K562 (cell line): ENCODE measurements at regions not wholly inside any gene's neighbourhood (a gene's known extent, or its start where the extent isn't known, plus 50 kb on each side); places are given as distances from the start of the nearest gene placed in this dataset.

Source experiments
- ATAC-seq: fragments of 200-7000 bp; cut with Tn5 transposase; 3 replicates; pipeline ENCODE4 v1.9.1; 2020; ENCODE audit warnings: moderate library complexity
- BruUV-seq: library from RNA; stranded (reverse); fragments of 400-500 nt; replicated peaks from 2 replicates; lab custom pipeline; 2021; lab: Mats Ljungman, UMichigan
- CTCF ChIA-PET: fragments of 300-600 bp; formaldehyde crosslinking; extraction: SDS; loops from one replicate; lab custom pipeline; 2021; ENCODE audit warnings: low intra/inter-chr PET ratio; lab: Yijun Ruan, JAX
- POLR2A ChIA-PET: fragments of 300-600, 350-650 bp; sonication (Branson Sonifier 250); formaldehyde crosslinking; extraction: SDS; loops from one replicate; lab custom pipeline; 2021; ENCODE audit warnings: antibody characterized with exemption, inconsistent platforms; lab: Yijun Ruan, JAX
- DNase-seq, 4 experiments: peaks; one replicate each; pipeline versions ENCODE4 v3.0.0 to v3.0.0-alpha.2; 2011 to 2018; ENCODE audit warnings: low spot score in 3 of 4, mixed read lengths in 3 of 4; ENCODE audit errors: extremely low read depth in 1 of 4
- FAIRE-seq: peaks from 2 replicates; lab custom pipeline; 2011; peaks lifted over from hg19 to GRCh38; lab: Jason Lieb, UNC
- H2AFZ ChIP-seq: 2 replicates; pipeline ENCODE4 v1.6.0; 2011; ENCODE audit warnings: low read depth, low read length, control low read depth, inconsistent platforms
- H3K27ac ChIP-seq: fragments of 200-600 bp; 3 replicates; pipeline ENCODE4 v1.8.0; 2011; ENCODE audit warnings: low read depth, mild to moderate bottlenecking, control low read depth, inconsistent platforms, low read length, moderate library complexity, mixed read lengths; ENCODE audit errors: extremely low read depth
- H3K27me3 ChIP-seq, 2 experiments: fragments of 300-600 bp in 1 of 2; 2 replicates in 1 of 2; 3 replicates in 1 of 2; pipeline versions ENCODE4 v1.6.0 to v1.8.0; 2011; ENCODE audit warnings: inconsistent platforms in 2 of 2, low read length in 2 of 2, mild to moderate bottlenecking in 1 of 2, mixed read lengths in 1 of 2, moderate library complexity in 1 of 2; ENCODE audit not compliant: control insufficient read depth in 2 of 2, insufficient read depth in 2 of 2
- H3K36me3 ChIP-seq: fragments of 300-600 bp; 3 replicates; pipeline ENCODE4 v1.8.0; 2011; ENCODE audit warnings: mild to moderate bottlenecking, low read length, inconsistent platforms; ENCODE audit not compliant: control insufficient read depth, insufficient read depth
- H3K4me1 ChIP-seq, 2 experiments: fragments of 200-600 bp in 1 of 2; replicated peaks in 1 of 2; 2 replicates in 1 of 2; 3 replicates in 1 of 2; pipeline versions ENCODE4 v1.5.1 to v1.8.0; 2011; ENCODE audit warnings: inconsistent platforms in 2 of 2, low read length in 2 of 2, mild to moderate bottlenecking in 1 of 2, mixed read lengths in 1 of 2, moderate library complexity in 1 of 2; ENCODE audit not compliant: control insufficient read depth in 2 of 2, insufficient read depth in 2 of 2
- H3K4me2 ChIP-seq: 2 replicates; pipeline ENCODE4 v1.6.1; 2011; ENCODE audit warnings: low read length, control low read depth, inconsistent platforms, mixed read lengths; ENCODE audit not compliant: insufficient read depth
- H3K4me3 ChIP-seq: fragments of 200-600 bp; sonication (generic), shearing (Covaris generic); 2 replicates; pipeline ENCODE4 v1.5.1; 2016; ENCODE audit warnings: control low read depth, inconsistent platforms
- H3K79me2 ChIP-seq: fragments of 200-600 bp; 3 replicates; pipeline ENCODE4 v1.8.0; 2011; ENCODE audit warnings: low read length, inconsistent platforms; ENCODE audit not compliant: control insufficient read depth, insufficient read depth
- H3K9ac ChIP-seq, 2 experiments: 2 replicates each; pipeline versions ENCODE4 v1.6.0 to v1.6.1; 2011; ENCODE audit warnings: low read depth in 2 of 2, low read length in 2 of 2, control low read depth in 1 of 2, inconsistent platforms in 1 of 2, mild to moderate bottlenecking in 1 of 2, mixed read lengths in 1 of 2; ENCODE audit not compliant: insufficient read depth in 1 of 2
- H3K9me1 ChIP-seq: one replicate; pipeline ENCODE4 v1.6.0; 2011; ENCODE audit warnings: inconsistent platforms, mild to moderate bottlenecking, low read length, moderate library complexity; ENCODE audit not compliant: control insufficient read depth, insufficient read depth
- H3K9me3 ChIP-seq: replicated peaks from 2 replicates; pipeline ENCODE4 v1.5.1; 2011; ENCODE audit warnings: low read depth, low read length, inconsistent platforms; ENCODE audit not compliant: control insufficient read depth, insufficient read depth
- H4K20me1 ChIP-seq: replicated peaks from 2 replicates; pipeline ENCODE4 v1.6.1; 2011; ENCODE audit warnings: low read length, inconsistent platforms, mixed read lengths; ENCODE audit not compliant: control insufficient read depth, insufficient read depth
- PHB2 ChIP-seq: fragments of 450-650 bp; IDR thresholded peaks from 2 replicates; pipeline ENCODE4 v1.6.1; 2017; ENCODE audit warnings: low read depth
- POLR2G ChIP-seq: fragments of 200-400 bp; formaldehyde crosslinking; IDR thresholded peaks from 2 replicates; pipeline ENCODE4 v1.6.1; 2017; ENCODE audit warnings: low read depth, mild to moderate bottlenecking, antibody characterized with exemption, low read length, moderate library complexity
- SAFB2 ChIP-seq: fragments of 200-400 bp; formaldehyde crosslinking; IDR thresholded peaks from 2 replicates; pipeline ENCODE4 v1.6.1; 2018; ENCODE audit warnings: borderline replicate concordance, low read length, low read depth, moderate library complexity; ENCODE audit not compliant: severe bottlenecking
- SMC3 ChIP-seq: conservative IDR thresholded peaks from 2 replicates; pipeline ENCODE4 v1.6.1; 2011; ENCODE audit warnings: low read depth, low read length, improper control_type of control experiment; ENCODE audit not compliant: insufficient read depth
- ZNF133 ChIP-seq: fragments of 250-450 bp; sonication (Bioruptor Pico); IDR thresholded peaks from 2 replicates; pipeline ENCODE4 v1.4.0; 2020; ENCODE audit warnings: mild to moderate bottlenecking
- ZNF41 ChIP-seq: fragments of 250-450 bp; sonication (Bioruptor Pico); conservative IDR thresholded peaks from 2 replicates; pipeline ENCODE4 v1.4.0; 2020; ENCODE audit warnings: mild to moderate bottlenecking
- ZNF431 ChIP-seq: sonication (generic); formaldehyde crosslinking; IDR thresholded peaks from 2 replicates; pipeline ENCODE4 v1.8.0; 2022; ENCODE audit warnings: mild to moderate bottlenecking, missing genetic modification reagents
- ZNF707 ChIP-seq: fragments of 250-450 bp; sonication (Bioruptor Pico); conservative IDR thresholded peaks from 2 replicates; pipeline ENCODE4 v1.8.0; 2022; ENCODE audit warnings: inconsistent platforms, mild to moderate bottlenecking, moderate library complexity
- WGBS: fragments of 100-300 bp; shearing (Covaris generic); methylation state at CpG from one replicate; pipeline ENCODE4 v1.1.6; 2016; ENCODE audit warnings: low coverage, mixed read lengths; ENCODE audit not compliant: insufficient coverage; ENCODE audit errors: missing lambda C conversion rate; 5-methylcytosine and 5-hydroxymethylcytosine counted together
- in situ Hi-C: fragments of 300-500 bp; cut with MboI; formaldehyde crosslinking; loops from 4 replicates; pipeline ENCODE4 v1.15.0; 2018; ENCODE audit warnings: inconsistent platforms, mixed read lengths
- intact Hi-C: fragments of 100-400 bp; cut with micrococcal nuclease; formaldehyde crosslinking; loops from 2 replicates; pipeline ENCODE4 v1.14.2; 2022
- TF ChIP-seq, protein P1 (sequence below): sonication (generic); formaldehyde crosslinking; IDR thresholded peaks from 2 replicates; pipeline ENCODE4 v1.8.0; 2022; ENCODE audit warnings: missing genetic modification reagents, mild to moderate bottlenecking, borderline replicate concordance
- TF ChIP-seq, protein P2 (sequence below): sonication (generic); formaldehyde crosslinking; IDR thresholded peaks from 2 replicates; pipeline ENCODE4 v1.8.0; 2022; ENCODE audit warnings: missing genetic modification reagents, mild to moderate bottlenecking, borderline replicate concordance
- TF ChIP-seq, protein P3 (sequence below), 2 experiments: IDR thresholded peaks; 2 replicates each; pipeline ENCODE4 v1.6.1; 2012; ENCODE audit warnings: improper control_type of control experiment in 2 of 2, low read depth in 2 of 2, low read length in 2 of 2, borderline replicate concordance in 1 of 2
- TF ChIP-seq, protein P4 (sequence below): fragments of 450-650 bp; IDR thresholded peaks from 2 replicates; pipeline ENCODE4 v1.6.1; 2014; ENCODE audit warnings: low read depth, mild to moderate bottlenecking, moderate library complexity, borderline replicate concordance
- TF ChIP-seq, protein P5 (sequence below): IDR thresholded peaks from 2 replicates; pipeline ENCODE4 v1.6.1; 2012; ENCODE audit warnings: low read depth, low read length, improper control_type of control experiment, borderline replicate concordance

DNA sequence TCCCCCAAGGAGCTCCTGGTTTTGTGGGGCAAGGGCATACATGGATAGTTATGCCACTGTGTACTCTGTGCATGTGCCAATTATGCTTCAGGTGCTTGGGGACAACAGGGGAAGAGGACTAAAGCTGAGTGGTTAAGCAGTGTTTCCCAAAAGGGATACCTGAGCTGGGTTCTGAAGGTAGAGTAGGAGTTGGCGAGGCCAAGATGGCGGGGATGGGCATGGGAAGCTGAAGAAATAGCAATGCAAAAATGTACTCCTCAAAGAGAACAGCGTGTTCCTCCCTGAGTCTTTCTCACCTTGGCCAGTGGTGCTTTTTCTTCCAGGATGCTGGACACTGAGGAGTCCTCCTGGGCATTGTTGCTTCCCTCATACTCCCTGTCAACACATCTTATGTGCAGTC, 90.0 kb upstream of the LARGE1 start:
- DNase-seq (no peak), FAIRE-seq (no peak), ATAC-seq (no peak)
- BruUV-seq, result no TSS peak
- no peaks in the 10 kb centered on the region for H3K4me1 ChIP-seq
- ChIA-PET CTCF (no interaction called here), POLR2A (no interaction called here)
- intact Hi-C loops (no loop called here), in situ Hi-C loops (no loop called here)
- no peak overlapping the region for H2AFZ ChIP-seq
- no peaks in the 10 kb centered on the region for H4K20me1 ChIP-seq
- no peak overlapping the region for H3K27ac ChIP-seq
- H3K36me3 ChIP-seq, result no peaks in the 10 kb centered on the region
- no peak overlapping the region for H3K4me3 ChIP-seq
- no peaks in the 10 kb centered on the region for H3K79me2 ChIP-seq
- no peaks in the 10 kb centered on the region for H3K9me1 ChIP-seq
- no peak overlapping the region for H3K4me2 ChIP-seq
- no peak overlapping the region for H3K9ac ChIP-seq
- no peaks in the 10 kb centered on the region for H3K27me3 ChIP-seq
- no peaks in the 10 kb centered on the region for H3K9me3 ChIP-seq
- WGBS, result 6% methylated on average over 2 of the region's 3 CpGs
- no peak for TF ChIP-seq PHB2
- TF ChIP-seq ZNF431 (CRISPR knock-in tag), result no peak
- TF ChIP-seq, protein P1, sequence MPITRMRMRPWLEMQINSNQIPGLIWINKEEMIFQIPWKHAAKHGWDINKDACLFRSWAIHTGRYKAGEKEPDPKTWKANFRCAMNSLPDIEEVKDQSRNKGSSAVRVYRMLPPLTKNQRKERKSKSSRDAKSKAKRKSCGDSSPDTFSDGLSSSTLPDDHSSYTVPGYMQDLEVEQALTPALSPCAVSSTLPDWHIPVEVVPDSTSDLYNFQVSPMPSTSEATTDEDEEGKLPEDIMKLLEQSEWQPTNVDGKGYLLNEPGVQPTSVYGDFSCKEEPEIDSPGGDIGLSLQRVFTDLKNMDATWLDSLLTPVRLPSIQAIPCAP (CRISPR knock-in tag), result no peak
- no peak for TF ChIP-seq SAFB2
- TF ChIP-seq ZNF707 (CRISPR knock-in tag), result no peak
- TF ChIP-seq, protein P2, sequence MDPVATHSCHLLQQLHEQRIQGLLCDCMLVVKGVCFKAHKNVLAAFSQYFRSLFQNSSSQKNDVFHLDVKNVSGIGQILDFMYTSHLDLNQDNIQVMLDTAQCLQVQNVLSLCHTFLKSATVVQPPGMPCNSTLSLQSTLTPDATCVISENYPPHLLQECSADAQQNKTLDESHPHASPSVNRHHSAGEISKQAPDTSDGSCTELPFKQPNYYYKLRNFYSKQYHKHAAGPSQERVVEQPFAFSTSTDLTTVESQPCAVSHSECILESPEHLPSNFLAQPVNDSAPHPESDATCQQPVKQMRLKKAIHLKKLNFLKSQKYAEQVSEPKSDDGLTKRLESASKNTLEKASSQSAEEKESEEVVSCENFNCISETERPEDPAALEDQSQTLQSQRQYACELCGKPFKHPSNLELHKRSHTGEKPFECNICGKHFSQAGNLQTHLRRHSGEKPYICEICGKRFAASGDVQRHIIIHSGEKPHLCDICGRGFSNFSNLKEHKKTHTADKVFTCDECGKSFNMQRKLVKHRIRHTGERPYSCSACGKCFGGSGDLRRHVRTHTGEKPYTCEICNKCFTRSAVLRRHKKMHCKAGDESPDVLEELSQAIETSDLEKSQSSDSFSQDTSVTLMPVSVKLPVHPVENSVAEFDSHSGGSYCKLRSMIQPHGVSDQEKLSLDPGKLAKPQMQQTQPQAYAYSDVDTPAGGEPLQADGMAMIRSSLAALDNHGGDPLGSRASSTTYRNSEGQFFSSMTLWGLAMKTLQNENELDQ (CRISPR knock-in tag), result no peak
- TF ChIP-seq POLR2G, result no peak
- TF ChIP-seq SMC3, result no peak
- TF ChIP-seq, protein P3, sequence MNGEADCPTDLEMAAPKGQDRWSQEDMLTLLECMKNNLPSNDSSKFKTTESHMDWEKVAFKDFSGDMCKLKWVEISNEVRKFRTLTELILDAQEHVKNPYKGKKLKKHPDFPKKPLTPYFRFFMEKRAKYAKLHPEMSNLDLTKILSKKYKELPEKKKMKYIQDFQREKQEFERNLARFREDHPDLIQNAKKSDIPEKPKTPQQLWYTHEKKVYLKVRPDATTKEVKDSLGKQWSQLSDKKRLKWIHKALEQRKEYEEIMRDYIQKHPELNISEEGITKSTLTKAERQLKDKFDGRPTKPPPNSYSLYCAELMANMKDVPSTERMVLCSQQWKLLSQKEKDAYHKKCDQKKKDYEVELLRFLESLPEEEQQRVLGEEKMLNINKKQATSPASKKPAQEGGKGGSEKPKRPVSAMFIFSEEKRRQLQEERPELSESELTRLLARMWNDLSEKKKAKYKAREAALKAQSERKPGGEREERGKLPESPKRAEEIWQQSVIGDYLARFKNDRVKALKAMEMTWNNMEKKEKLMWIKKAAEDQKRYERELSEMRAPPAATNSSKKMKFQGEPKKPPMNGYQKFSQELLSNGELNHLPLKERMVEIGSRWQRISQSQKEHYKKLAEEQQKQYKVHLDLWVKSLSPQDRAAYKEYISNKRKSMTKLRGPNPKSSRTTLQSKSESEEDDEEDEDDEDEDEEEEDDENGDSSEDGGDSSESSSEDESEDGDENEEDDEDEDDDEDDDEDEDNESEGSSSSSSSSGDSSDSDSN (IDR thresholded peaks at IDR 0.05; ENCODE audit: borderline replicate concordance in 1 of 2, low read depth in 2 of 2, low read length in 2 of 2), result no peak
- TF ChIP-seq, protein P4, sequence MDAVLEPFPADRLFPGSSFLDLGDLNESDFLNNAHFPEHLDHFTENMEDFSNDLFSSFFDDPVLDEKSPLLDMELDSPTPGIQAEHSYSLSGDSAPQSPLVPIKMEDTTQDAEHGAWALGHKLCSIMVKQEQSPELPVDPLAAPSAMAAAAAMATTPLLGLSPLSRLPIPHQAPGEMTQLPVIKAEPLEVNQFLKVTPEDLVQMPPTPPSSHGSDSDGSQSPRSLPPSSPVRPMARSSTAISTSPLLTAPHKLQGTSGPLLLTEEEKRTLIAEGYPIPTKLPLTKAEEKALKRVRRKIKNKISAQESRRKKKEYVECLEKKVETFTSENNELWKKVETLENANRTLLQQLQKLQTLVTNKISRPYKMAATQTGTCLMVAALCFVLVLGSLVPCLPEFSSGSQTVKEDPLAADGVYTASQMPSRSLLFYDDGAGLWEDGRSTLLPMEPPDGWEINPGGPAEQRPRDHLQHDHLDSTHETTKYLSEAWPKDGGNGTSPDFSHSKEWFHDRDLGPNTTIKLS, result no peak
- TF ChIP-seq ZNF41 (CRISPR knock-in tag), result no peak
- TF ChIP-seq ZNF133 (CRISPR knock-in tag), result no peak
- TF ChIP-seq, protein P5, sequence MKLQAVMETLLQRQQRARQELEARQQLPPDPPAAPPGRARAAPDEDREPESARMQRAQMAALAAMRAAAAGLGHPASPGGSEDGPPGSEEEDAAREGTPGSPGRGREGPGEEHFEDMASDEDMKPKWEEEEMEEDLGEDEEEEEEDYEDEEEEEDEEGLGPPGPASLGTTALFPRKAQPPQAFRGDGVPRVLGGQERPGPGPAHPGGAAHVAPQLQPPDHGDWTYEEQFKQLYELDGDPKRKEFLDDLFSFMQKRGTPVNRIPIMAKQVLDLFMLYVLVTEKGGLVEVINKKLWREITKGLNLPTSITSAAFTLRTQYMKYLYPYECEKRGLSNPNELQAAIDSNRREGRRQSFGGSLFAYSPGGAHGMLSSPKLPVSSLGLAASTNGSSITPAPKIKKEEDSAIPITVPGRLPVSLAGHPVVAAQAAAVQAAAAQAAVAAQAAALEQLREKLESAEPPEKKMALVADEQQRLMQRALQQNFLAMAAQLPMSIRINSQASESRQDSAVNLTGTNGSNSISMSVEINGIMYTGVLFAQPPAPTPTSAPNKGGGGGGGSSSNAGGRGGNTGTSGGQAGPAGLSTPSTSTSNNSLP, result no peak
